SU-DHL-6 (cell line): ENCODE measurements at regions not wholly inside any gene's neighbourhood (a gene's known extent, or its start where the extent isn't known, plus 50 kb on each side); places are given as distances from the start of the nearest gene placed in this dataset.

ENCODE experiments used
- CTCF ChIP-seq: fragments of 200-600 bp; sonication (generic); IDR thresholded peaks from one replicate; pipeline ENCODE4 v1.5.1; 2017; ENCODE audit warnings: antibody characterized with exemption, mild to moderate bottlenecking, low read length, moderate library complexity; ENCODE audit not compliant: insufficient read depth, poor library complexity, severe bottlenecking
- EZH2phosphoT487 ChIP-seq: fragments of 200-600 bp; sonication (generic), shearing (Covaris generic); conservative IDR thresholded peaks from 2 replicates; pipeline ENCODE4 v1.6.1; 2018; ENCODE audit warnings: mild to moderate bottlenecking, antibody characterized with exemption, low read length, moderate library complexity, mixed read lengths

- TF ChIP-seq CTCF (no peak), EZH2phosphoT487 (no peak)
Observed at GRCh38 chr12:5163661-5164060, 120.0 kb downstream of the KCNA5 start.
